BJ (cell line): ENCODE measurements at regions not wholly inside any gene's neighbourhood (a gene's known extent, or its start where the extent isn't known, plus 50 kb on each side); places are given as distances from the start of the nearest gene placed in this dataset.

Experiments used
- CTCF ChIA-PET: fragments of 350-600 bp; formaldehyde crosslinking; extraction: SDS; loops from one replicate; lab custom pipeline; 2021; ENCODE audit warnings: antibody characterized with exemption, inconsistent platforms; lab: Yijun Ruan, JAX
- POLR2A ChIA-PET: fragments of 300-600 bp; sonication (Branson Sonifier 250); formaldehyde crosslinking; extraction: SDS; loops from one replicate; lab custom pipeline; 2021; ENCODE audit warnings: antibody characterized with exemption; lab: Charles Lee
- DNase-seq: peaks from one replicate; pipeline ENCODE4 v3.0.0-alpha.2; 2011; ENCODE audit warnings: low read depth
- H3K27me3 ChIP-seq: 2 replicates; pipeline ENCODE4 v1.6.0; 2011; ENCODE audit warnings: low read length; ENCODE audit not compliant: control insufficient read depth, insufficient read depth
- H3K36me3 ChIP-seq: 2 replicates; pipeline ENCODE4 v1.5.1; 2011; ENCODE audit warnings: low read length; ENCODE audit not compliant: control insufficient read depth, insufficient read depth
- H3K4me3 ChIP-seq: 2 replicates; pipeline ENCODE4 v1.5.1; 2011; ENCODE audit warnings: low read depth, mild to moderate bottlenecking, control low read depth, low read length
- TF ChIP-seq, protein P1 (sequence below): IDR thresholded peaks from 2 replicates; pipeline ENCODE4 v1.5.1; 2011; ENCODE audit warnings: low read depth, mild to moderate bottlenecking, control low read depth, inconsistent platforms, low read length, moderate library complexity; ENCODE audit not compliant: insufficient read depth

DNA sequence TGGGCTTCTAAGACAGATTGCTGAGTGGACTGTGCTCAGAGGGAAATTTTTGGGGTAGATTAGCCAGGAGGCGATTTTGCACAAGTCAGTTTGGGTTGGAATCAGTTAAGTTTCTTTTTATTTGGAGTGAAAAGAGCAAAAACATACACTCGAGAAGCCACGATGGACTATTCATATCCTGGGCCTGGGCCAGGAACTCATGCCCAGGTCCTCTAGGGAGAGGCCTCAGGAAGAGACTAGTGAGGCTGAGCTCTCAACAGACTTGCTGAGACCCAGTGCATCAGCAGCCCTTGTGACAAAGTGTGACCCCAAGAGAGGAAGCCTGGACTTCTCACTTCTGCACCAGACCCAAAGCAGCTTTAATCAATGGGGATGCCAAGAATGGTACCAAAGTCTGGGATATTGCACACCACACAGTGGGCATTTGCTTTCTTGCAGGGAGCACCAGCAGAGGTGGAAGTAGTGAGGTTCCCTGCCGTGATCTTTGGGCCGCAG, 61.6 kb upstream of the MAFB start:
- Histone ChIP-seq H3K27me3 (no peaks in the 10 kb centered on the region; the same call in 1 of the 2 replicates), H3K4me3 (no peak overlapping the region), H3K36me3 (no peaks in the 10 kb centered on the region)
- DNase-seq: no peak
- ChIA-PET CTCF (interaction anchor here (1.3 to 2.3 kb wide), 3 partner anchors 9 to 213 kb away, joined by 3 to 8 read pairs (median 5); no protein-coding TSS in a partner anchor), POLR2A (no interaction called here)
- TF ChIP-seq, protein P1, sequence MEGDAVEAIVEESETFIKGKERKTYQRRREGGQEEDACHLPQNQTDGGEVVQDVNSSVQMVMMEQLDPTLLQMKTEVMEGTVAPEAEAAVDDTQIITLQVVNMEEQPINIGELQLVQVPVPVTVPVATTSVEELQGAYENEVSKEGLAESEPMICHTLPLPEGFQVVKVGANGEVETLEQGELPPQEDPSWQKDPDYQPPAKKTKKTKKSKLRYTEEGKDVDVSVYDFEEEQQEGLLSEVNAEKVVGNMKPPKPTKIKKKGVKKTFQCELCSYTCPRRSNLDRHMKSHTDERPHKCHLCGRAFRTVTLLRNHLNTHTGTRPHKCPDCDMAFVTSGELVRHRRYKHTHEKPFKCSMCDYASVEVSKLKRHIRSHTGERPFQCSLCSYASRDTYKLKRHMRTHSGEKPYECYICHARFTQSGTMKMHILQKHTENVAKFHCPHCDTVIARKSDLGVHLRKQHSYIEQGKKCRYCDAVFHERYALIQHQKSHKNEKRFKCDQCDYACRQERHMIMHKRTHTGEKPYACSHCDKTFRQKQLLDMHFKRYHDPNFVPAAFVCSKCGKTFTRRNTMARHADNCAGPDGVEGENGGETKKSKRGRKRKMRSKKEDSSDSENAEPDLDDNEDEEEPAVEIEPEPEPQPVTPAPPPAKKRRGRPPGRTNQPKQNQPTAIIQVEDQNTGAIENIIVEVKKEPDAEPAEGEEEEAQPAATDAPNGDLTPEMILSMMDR: no peak

DNA sequence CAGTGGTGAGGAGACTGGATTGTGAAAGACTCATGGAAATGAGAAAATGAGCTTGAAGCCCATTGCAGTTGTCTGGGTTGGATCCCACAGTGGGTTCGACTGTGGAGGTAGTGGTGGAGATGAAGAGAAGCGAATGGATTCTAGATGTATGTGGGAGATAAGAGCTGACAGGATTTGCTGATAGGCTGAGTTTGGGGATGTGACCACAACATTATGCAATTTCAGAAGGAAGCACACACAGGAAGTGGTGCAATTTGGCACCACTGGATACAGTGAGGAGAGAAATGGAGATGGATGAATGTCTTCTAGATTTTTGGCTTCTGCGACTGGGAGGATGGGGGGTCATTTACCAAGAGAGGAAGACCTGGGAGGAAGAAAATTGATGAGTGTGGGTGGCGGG, 64.4 kb upstream of the MAFB start:
- no peak for DNase-seq

DNA sequence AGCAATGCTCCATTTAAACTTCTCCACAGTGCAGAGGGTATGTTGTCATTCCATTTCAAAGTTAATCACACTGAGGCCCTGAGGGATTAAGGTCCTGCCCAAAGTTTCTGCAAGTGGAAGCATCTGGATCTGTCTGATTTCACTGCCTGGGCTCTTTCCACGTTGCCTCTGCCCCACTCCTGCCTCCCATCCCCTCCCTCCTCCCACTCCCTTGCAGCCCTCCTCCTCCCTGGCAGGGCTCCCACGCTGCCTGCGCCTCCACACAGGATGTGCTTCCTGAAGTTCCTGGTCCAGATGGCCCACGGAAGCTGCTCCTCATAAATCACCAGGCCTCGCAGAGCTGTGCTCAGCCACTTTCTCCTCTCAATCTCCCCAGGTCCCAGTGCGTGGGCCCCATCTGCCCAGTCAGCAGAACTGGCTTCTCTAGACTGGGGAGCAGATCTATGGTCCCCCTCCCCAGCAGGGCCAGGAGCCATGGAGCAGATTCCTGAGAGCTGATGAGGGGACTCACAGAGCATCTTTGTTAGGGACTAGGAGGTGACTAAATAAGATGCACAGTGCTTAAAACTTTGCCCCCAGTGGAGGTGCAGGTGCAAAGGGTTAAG, 65.4 kb upstream of the MAFB start:
- ChIA-PET POLR2A (no interaction called here), CTCF (interaction anchor here (1.8 kb wide), 1 partner anchor 209 kb away, joined by 7 read pairs; no protein-coding TSS in a partner anchor)
- Histone ChIP-seq H3K4me3 (no peak overlapping the region), H3K36me3 (no peaks in the 10 kb centered on the region), H3K27me3 (no peaks in the 10 kb centered on the region)
- TF ChIP-seq, protein P1: no peak
- no peak for DNase-seq

More for the DNA sequence above, 64.4 kb upstream of the MAFB start:
- Histone ChIP-seq H3K27me3 (no peaks in the 10 kb centered on the region), H3K4me3 (no peak overlapping the region), H3K36me3 (no peaks in the 10 kb centered on the region)
- CTCF ChIA-PET: interaction anchor here (1.8 kb wide), 2 partner anchors 12 to 210 kb away, joined by 5 to 7 read pairs; no protein-coding TSS in a partner anchor
- POLR2A ChIA-PET: no interaction called here
- TF ChIP-seq, protein P1: no peak

DNA sequence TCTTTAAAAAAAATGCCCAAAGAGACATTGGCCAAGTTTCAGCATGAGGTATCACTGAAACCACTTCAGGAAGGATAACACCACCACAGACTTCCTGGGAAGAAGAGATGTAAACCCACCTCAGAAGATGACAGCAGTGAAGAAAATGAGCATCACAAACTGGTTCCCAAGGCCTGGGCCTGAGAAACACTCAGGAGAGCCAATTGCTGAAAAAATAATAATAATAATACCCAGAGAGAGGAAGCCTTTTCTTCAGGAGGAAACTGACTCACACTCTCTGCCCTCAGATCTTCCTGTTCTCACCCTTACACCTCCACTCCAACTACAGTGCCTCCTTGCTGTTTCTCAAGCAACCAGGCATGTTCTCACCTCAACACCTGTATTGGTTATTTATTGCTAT, 68.1 kb upstream of the MAFB start:
- POLR2A ChIA-PET: no interaction called here
- CTCF ChIA-PET: interaction anchor here (1.2 kb wide), 1 partner anchor 16 kb away, joined by 3 read pairs; no protein-coding TSS in a partner anchor
- TF ChIP-seq, protein P1: no peak
- Histone ChIP-seq H3K36me3 (no peaks in the 10 kb centered on the region), H3K27me3 (no peaks in the 10 kb centered on the region; the same call in 1 of the 2 replicates), H3K4me3 (no peak overlapping the region)
- DNase-seq: no peak

DNA sequence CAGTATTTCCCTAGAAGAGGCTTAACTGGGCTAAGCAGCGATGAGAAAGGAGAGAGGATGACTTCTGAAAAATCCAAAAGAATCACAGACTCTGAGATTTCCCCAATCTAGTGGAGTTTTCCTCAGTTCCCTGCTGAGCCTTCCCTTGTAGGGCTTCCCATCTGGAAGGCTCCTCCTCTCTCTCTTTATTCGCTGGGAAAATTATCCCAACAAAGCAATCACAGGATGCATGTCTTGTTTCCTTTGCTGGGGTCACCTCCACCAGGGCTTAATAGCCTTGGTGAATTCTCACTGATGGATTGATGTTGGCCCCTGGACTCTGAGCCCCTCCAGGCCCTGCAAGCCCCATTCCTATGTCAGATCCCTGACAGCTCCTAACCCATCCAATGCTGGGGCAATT, 69.8 kb upstream of the MAFB start:
- H3K27me3 ChIP-seq: no peaks in the 10 kb centered on the region; the same call in 1 of the 2 replicates
- DNase-seq: no peak
- H3K36me3 ChIP-seq: no peaks in the 10 kb centered on the region
- TF ChIP-seq, protein P1: no peak
- ChIA-PET POLR2A (no interaction called here), CTCF (no interaction called here)
- no peak overlapping the region for H3K4me3 ChIP-seq
